ENCODE measurements at regions not wholly inside any gene's neighbourhood (a gene's known extent, or its start where the extent isn't known, plus 50 kb on each side); places are given as distances from the start of the nearest gene placed in this dataset.

GRCh38 chrX:138954976-138955375 is 243.5 kb upstream of the FGF13 start:
- no peak for DNase-seq
- no peaks in the 10 kb centered on the region for H3K79me1 ChIP-seq (ENCODE audit: insufficient read depth, low read depth, low read length, poor library complexity, severe bottlenecking)
- H2BK15ac ChIP-seq (ENCODE audit: low read depth, low read length) = no peak overlapping the region
- no peak overlapping the region for H3T11ph ChIP-seq (ENCODE audit: low read length)
- H3K4me1 Mint-ChIP-seq = no peaks in the 10 kb centered on the region
- H3K27me3 Mint-ChIP-seq (ENCODE audit: low read depth) = no peaks in the 10 kb centered on the region; the same call in 1 of the 2 replicates
- H4K5ac ChIP-seq (ENCODE audit: insufficient read length, low read depth, low read length) = no peak overlapping the region
- H3K14ac ChIP-seq (ENCODE audit: insufficient read depth, low read length) = no peak overlapping the region
- no peak overlapping the region for H3K27ac ChIP-seq (ENCODE audit: insufficient read length, low read depth, low read length)
- H2BK20ac ChIP-seq (ENCODE audit: low read depth, low read length, poor library complexity, severe bottlenecking) = no peak overlapping the region
- H4K8ac ChIP-seq (replicated peaks; ENCODE audit: insufficient read length, low read depth, low read length) = no peak overlapping the region
- no peaks in the 10 kb centered on the region for H4K20me1 ChIP-seq (ENCODE audit: control insufficient read depth, insufficient read depth, insufficient read length)
- H2AFZ ChIP-seq (ENCODE audit: low read length) = no peak overlapping the region
- H3K9me3 Mint-ChIP-seq = peaks cover 0 to 38% of the 10 kb centered on the region in 2 experiments; a peak in 3 of 5 replicates
- H3K56ac ChIP-seq (ENCODE audit: insufficient read length, low read depth, low read length) = no peak overlapping the region
- H3K27me3 ChIP-seq (ENCODE audit: insufficient read depth, low read length) = no peaks in the 10 kb centered on the region
- no peak overlapping the region for H3K9ac ChIP-seq (ENCODE audit: extremely low read depth, insufficient read length, low read length)
- no peak overlapping the region for H3K4me2 ChIP-seq (ENCODE audit: insufficient read depth, insufficient read length, low read length)
- no peaks in the 10 kb centered on the region for H3K9me3 ChIP-seq (ENCODE audit: control insufficient read depth, low read depth, low read length)
- no peak overlapping the region for H2BK120ac ChIP-seq (ENCODE audit: low read depth, low read length, poor library complexity, severe bottlenecking)
- no peak overlapping the region for H2BK12ac ChIP-seq (ENCODE audit: insufficient read length, low read depth, low read length)
- H2BK5ac ChIP-seq (ENCODE audit: insufficient read length, low read length) = no peak overlapping the region
- H3K27ac Mint-ChIP-seq = no peak overlapping the region
- H4K91ac ChIP-seq (ENCODE audit: insufficient read length, low read depth, low read length) = no peak overlapping the region
- WGBS (ENCODE audit: extremely low coverage, insufficient read length, low lambda C conversion rate) = no CpG with 5 or more reads among the region's 5 CpGs
- H3K4ac ChIP-seq (ENCODE audit: low read depth, low read length) = no peak overlapping the region
- H3K36me3 Mint-ChIP-seq (ENCODE audit: insufficient read depth in 1 of 3, low read depth in 3 of 3) = no peaks in the 10 kb centered on the region
- H2AK5ac ChIP-seq (ENCODE audit: insufficient read length, low read length) = no peak overlapping the region
- TF ChIP-seq, protein P1, sequence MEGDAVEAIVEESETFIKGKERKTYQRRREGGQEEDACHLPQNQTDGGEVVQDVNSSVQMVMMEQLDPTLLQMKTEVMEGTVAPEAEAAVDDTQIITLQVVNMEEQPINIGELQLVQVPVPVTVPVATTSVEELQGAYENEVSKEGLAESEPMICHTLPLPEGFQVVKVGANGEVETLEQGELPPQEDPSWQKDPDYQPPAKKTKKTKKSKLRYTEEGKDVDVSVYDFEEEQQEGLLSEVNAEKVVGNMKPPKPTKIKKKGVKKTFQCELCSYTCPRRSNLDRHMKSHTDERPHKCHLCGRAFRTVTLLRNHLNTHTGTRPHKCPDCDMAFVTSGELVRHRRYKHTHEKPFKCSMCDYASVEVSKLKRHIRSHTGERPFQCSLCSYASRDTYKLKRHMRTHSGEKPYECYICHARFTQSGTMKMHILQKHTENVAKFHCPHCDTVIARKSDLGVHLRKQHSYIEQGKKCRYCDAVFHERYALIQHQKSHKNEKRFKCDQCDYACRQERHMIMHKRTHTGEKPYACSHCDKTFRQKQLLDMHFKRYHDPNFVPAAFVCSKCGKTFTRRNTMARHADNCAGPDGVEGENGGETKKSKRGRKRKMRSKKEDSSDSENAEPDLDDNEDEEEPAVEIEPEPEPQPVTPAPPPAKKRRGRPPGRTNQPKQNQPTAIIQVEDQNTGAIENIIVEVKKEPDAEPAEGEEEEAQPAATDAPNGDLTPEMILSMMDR (conservative IDR thresholded peaks at IDR 0.05) = no peak
- no peaks in the 10 kb centered on the region for H3K79me2 ChIP-seq (ENCODE audit: insufficient read depth, low read length)
- H3K23ac ChIP-seq (ENCODE audit: insufficient read length, low read depth, low read length) = no peak overlapping the region
- no peaks in the 10 kb centered on the region for H3K4me1 ChIP-seq (ENCODE audit: insufficient read depth, low read length)
- no peak overlapping the region for H3K4me3 Mint-ChIP-seq
- H3K18ac ChIP-seq (ENCODE audit: insufficient read length, low read depth, low read length) = no peak overlapping the region
- H3K23me2 ChIP-seq (ENCODE audit: insufficient read length, low read depth, low read length, poor library complexity, severe bottlenecking) = no peaks in the 10 kb centered on the region
